GM23338 (cell line): ENCODE measurements at regions not wholly inside any gene's neighbourhood (a gene's known extent, or its start where the extent isn't known, plus 50 kb on each side); places are given as distances from the start of the nearest gene placed in this dataset.

Source experiments
- ATAC-seq: fragments of 200-7000 bp; cut with Tn5 transposase; 3 replicates; pipeline ENCODE4 v1.9.1; 2020
- DNase-seq: peaks from one replicate; pipeline ENCODE4 v3.0.0-alpha.2; 2015; ENCODE audit warnings: low spot score
- H2AFZ ChIP-seq: fragments of 200-600 bp; sonication (generic); 2 replicates; pipeline ENCODE4 v1.8.0; 2016; ENCODE audit warnings: antibody characterized with exemption, mild to moderate bottlenecking, moderate library complexity
- H3F3A ChIP-seq: fragments of 200-600 bp; sonication (generic); replicated peaks from 2 replicates; pipeline ENCODE4 v1.8.0; 2017; ENCODE audit warnings: antibody characterized with exemption, mixed run types, low read depth
- H3K27ac ChIP-seq: fragments of 200-600 bp; sonication (generic); 2 replicates; pipeline ENCODE4 v1.6.1; 2016; ENCODE audit warnings: low read depth
- H3K27me3 ChIP-seq: fragments of 200-600 bp; sonication (generic); 2 replicates; pipeline ENCODE4 v1.8.0; 2016; ENCODE audit warnings: mild to moderate bottlenecking, mixed run types, moderate library complexity; ENCODE audit not compliant: insufficient read depth
- H3K36me3 ChIP-seq: fragments of 200-600 bp; sonication (generic); 2 replicates; pipeline ENCODE4 v1.8.0; 2016; ENCODE audit warnings: mild to moderate bottlenecking; ENCODE audit not compliant: insufficient read depth
- H3K4me1 ChIP-seq: fragments of 200-600 bp; sonication (generic); 2 replicates; pipeline ENCODE4 v1.8.0; 2016; ENCODE audit warnings: mild to moderate bottlenecking, moderate library complexity; ENCODE audit not compliant: insufficient read depth
- H3K4me2 ChIP-seq: fragments of 200-600 bp; sonication (generic); 2 replicates; pipeline ENCODE4 v1.7.1; 2017; ENCODE audit warnings: mixed run types
- H3K4me3 ChIP-seq: fragments of 200-600 bp; sonication (generic); 2 replicates; pipeline ENCODE4 v1.6.1; 2016; ENCODE audit warnings: mixed run types
- H3K79me2 ChIP-seq: fragments of 200-600 bp; sonication (generic); replicated peaks from 2 replicates; pipeline ENCODE4 v1.8.0; 2017; ENCODE audit warnings: mild to moderate bottlenecking; ENCODE audit not compliant: insufficient read depth
- H3K9me2 ChIP-seq: fragments of 200-600 bp; sonication (generic); 2 replicates; pipeline ENCODE4 v1.8.0; 2017; ENCODE audit not compliant: insufficient read depth
- H4K20me1 ChIP-seq: fragments of 200-600 bp; sonication (generic); replicated peaks from 2 replicates; pipeline ENCODE4 v1.8.0; 2017; ENCODE audit warnings: mild to moderate bottlenecking; ENCODE audit not compliant: insufficient read depth
- H3K27ac Mint-ChIP-seq: 2 replicates; pipeline ENCODE4 v1.8.0; 2020; ENCODE audit warnings: inconsistent platforms, mild to moderate bottlenecking, moderate library complexity, mixed read lengths
- H3K27me3 Mint-ChIP-seq: 3 replicates; pipeline ENCODE4 v1.8.0; 2022; ENCODE audit warnings: low read depth, mild to moderate bottlenecking, moderate library complexity, mixed read lengths, inconsistent platforms; ENCODE audit not compliant: insufficient read depth, poor library complexity
- H3K36me3 Mint-ChIP-seq: 3 replicates; pipeline ENCODE4 v1.8.0; 2021; ENCODE audit warnings: low read depth, mild to moderate bottlenecking, inconsistent platforms, moderate library complexity, mixed read lengths
- H3K4me1 Mint-ChIP-seq: 3 replicates; pipeline ENCODE4 v1.8.0; 2020; ENCODE audit warnings: mild to moderate bottlenecking, inconsistent platforms, mixed read lengths
- H3K4me3 Mint-ChIP-seq: 3 replicates; pipeline ENCODE4 v1.8.0; 2021; ENCODE audit warnings: moderate library complexity, mild to moderate bottlenecking, inconsistent platforms, mixed read lengths
- H3K9me3 Mint-ChIP-seq: 3 replicates; pipeline ENCODE4 v1.8.0; 2020; ENCODE audit warnings: moderate library complexity, mild to moderate bottlenecking, inconsistent platforms, mixed read lengths
- CREB1 ChIP-seq: fragments of 250-450 bp; sonication (Bioruptor Pico); IDR thresholded peaks from 2 replicates; pipeline ENCODE4 v1.5.0; 2020; ENCODE audit warnings: low read depth, mild to moderate bottlenecking, moderate library complexity
- EZH2 ChIP-seq: fragments of 200-600 bp; sonication (generic); IDR thresholded peaks from one replicate; pipeline ENCODE4 v1.8.0; 2017; ENCODE audit warnings: antibody characterized with exemption, mild to moderate bottlenecking, low read depth; ENCODE audit not compliant: unreplicated experiment
- EZH2phosphoT487 ChIP-seq: fragments of 200-600 bp; sonication (generic); IDR thresholded peaks from one replicate; pipeline ENCODE4 v1.8.1; 2018; ENCODE audit warnings: antibody characterized with exemption; ENCODE audit not compliant: unreplicated experiment
- JUNB ChIP-seq: IDR thresholded peaks from one replicate; pipeline ENCODE4 v1.6.1; 2016; ENCODE audit warnings: antibody characterized with exemption; ENCODE audit not compliant: unreplicated experiment
- STAT1 ChIP-seq: IDR thresholded peaks from one replicate; pipeline ENCODE4 v1.6.1; 2016; ENCODE audit warnings: antibody characterized with exemption; ENCODE audit not compliant: unreplicated experiment
- ZNF114 ChIP-seq: fragments of 250-450 bp; sonication (Bioruptor Pico); IDR thresholded peaks from 2 replicates; pipeline ENCODE4 v1.5.0; 2020; ENCODE audit warnings: mild to moderate bottlenecking, moderate library complexity
- ZNF331 ChIP-seq: fragments of 250-450 bp; sonication (Bioruptor Pico); IDR thresholded peaks from 2 replicates; pipeline ENCODE4 v1.5.0; 2020; ENCODE audit warnings: low read depth, mild to moderate bottlenecking, moderate library complexity
- TF ChIP-seq, protein P1 (sequence below), 2 experiments: fragments of 200-600 bp in 1 of 2; sonication (generic) in 1 of 2; conservative IDR thresholded peaks; 2 replicates each; pipeline versions ENCODE4 v1.5.1 to v1.6.1; 2016 to 2017; ENCODE audit warnings: antibody characterized with exemption in 2 of 2, low read depth in 2 of 2, mild to moderate bottlenecking in 2 of 2, moderate library complexity in 1 of 2
- TF ChIP-seq, protein P2 (sequence below): IDR thresholded peaks from one replicate; pipeline ENCODE4 v1.6.1; 2018; ENCODE audit warnings: antibody characterized with exemption; ENCODE audit not compliant: unreplicated experiment
- TF ChIP-seq, protein P3 (sequence below): IDR thresholded peaks from 2 replicates; pipeline ENCODE4 v1.6.1; 2016; ENCODE audit warnings: antibody characterized with exemption

DNA sequence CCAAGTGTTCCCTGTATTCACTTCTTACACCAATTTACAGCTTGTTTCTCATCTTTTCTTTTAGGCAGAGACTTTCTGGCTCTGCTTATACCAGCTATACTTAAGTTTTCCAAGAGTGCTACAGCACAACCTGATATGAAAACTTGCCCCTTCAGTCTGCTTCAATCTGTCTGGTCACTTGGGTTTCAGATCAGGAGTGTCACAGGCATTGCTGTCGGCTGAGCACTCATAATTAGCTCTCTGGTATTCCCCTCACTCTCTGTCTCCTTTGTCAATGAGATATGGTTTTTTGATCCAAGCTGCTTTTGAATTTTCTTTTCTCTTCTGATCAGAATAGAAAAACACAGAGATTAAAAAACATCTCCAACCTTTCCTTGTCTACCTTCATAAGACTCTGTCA, 194.9 kb upstream of the UMPS start:
- Mint-ChIP-seq H3K36me3 (no peaks in the 10 kb centered on the region), H3K27me3 (no peaks in the 10 kb centered on the region)
- no peaks in the 10 kb centered on the region for H4K20me1 ChIP-seq

More for the DNA sequence above, 194.9 kb upstream of the UMPS start:
- Histone ChIP-seq H3K27me3 (no peaks in the 10 kb centered on the region), H3K4me1 (no peaks in the 10 kb centered on the region), H3F3A (no peaks in the 10 kb centered on the region), H3K36me3 (no peaks in the 10 kb centered on the region), H2AFZ (peak overlapping the region; percentile 23; the same call in 1 of the 2 replicates), H3K9me2 (peaks cover 9% of the 10 kb centered on the region; the same call in 1 of the 2 replicates), H3K4me3 (no peak overlapping the region), H3K4me2 (no peak overlapping the region), H3K27ac (no peak overlapping the region), H3K79me2 (no peaks in the 10 kb centered on the region)
- DNase-seq, result no peak
- TF ChIP-seq EZH2phosphoT487 (no peak), ZNF331 (CRISPR knock-in tag) (no peak), EZH2 (no peak), ZNF114 (CRISPR knock-in tag) (no peak), CREB1 (no peak), JUNB (no peak), STAT1 (no peak)
- TF ChIP-seq, protein P1, sequence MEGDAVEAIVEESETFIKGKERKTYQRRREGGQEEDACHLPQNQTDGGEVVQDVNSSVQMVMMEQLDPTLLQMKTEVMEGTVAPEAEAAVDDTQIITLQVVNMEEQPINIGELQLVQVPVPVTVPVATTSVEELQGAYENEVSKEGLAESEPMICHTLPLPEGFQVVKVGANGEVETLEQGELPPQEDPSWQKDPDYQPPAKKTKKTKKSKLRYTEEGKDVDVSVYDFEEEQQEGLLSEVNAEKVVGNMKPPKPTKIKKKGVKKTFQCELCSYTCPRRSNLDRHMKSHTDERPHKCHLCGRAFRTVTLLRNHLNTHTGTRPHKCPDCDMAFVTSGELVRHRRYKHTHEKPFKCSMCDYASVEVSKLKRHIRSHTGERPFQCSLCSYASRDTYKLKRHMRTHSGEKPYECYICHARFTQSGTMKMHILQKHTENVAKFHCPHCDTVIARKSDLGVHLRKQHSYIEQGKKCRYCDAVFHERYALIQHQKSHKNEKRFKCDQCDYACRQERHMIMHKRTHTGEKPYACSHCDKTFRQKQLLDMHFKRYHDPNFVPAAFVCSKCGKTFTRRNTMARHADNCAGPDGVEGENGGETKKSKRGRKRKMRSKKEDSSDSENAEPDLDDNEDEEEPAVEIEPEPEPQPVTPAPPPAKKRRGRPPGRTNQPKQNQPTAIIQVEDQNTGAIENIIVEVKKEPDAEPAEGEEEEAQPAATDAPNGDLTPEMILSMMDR (conservative IDR thresholded peaks at IDR 0.05; ENCODE audit: low read depth in 2 of 2), result no peak
- TF ChIP-seq, protein P2, sequence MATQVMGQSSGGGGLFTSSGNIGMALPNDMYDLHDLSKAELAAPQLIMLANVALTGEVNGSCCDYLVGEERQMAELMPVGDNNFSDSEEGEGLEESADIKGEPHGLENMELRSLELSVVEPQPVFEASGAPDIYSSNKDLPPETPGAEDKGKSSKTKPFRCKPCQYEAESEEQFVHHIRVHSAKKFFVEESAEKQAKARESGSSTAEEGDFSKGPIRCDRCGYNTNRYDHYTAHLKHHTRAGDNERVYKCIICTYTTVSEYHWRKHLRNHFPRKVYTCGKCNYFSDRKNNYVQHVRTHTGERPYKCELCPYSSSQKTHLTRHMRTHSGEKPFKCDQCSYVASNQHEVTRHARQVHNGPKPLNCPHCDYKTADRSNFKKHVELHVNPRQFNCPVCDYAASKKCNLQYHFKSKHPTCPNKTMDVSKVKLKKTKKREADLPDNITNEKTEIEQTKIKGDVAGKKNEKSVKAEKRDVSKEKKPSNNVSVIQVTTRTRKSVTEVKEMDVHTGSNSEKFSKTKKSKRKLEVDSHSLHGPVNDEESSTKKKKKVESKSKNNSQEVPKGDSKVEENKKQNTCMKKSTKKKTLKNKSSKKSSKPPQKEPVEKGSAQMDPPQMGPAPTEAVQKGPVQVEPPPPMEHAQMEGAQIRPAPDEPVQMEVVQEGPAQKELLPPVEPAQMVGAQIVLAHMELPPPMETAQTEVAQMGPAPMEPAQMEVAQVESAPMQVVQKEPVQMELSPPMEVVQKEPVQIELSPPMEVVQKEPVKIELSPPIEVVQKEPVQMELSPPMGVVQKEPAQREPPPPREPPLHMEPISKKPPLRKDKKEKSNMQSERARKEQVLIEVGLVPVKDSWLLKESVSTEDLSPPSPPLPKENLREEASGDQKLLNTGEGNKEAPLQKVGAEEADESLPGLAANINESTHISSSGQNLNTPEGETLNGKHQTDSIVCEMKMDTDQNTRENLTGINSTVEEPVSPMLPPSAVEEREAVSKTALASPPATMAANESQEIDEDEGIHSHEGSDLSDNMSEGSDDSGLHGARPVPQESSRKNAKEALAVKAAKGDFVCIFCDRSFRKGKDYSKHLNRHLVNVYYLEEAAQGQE, result no peak
- TF ChIP-seq, protein P3, sequence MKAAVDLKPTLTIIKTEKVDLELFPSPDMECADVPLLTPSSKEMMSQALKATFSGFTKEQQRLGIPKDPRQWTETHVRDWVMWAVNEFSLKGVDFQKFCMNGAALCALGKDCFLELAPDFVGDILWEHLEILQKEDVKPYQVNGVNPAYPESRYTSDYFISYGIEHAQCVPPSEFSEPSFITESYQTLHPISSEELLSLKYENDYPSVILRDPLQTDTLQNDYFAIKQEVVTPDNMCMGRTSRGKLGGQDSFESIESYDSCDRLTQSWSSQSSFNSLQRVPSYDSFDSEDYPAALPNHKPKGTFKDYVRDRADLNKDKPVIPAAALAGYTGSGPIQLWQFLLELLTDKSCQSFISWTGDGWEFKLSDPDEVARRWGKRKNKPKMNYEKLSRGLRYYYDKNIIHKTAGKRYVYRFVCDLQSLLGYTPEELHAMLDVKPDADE, result no peak
- H3K4me1 Mint-ChIP-seq, result peaks cover 7% of the 10 kb centered on the region; the same call in 2 of the 3 replicates
- no peak overlapping the region for H3K27ac Mint-ChIP-seq
- no peaks in the 10 kb centered on the region for H3K9me3 Mint-ChIP-seq
- H3K4me3 Mint-ChIP-seq, result no peak overlapping the region
- ATAC-seq, result no peak
